Mesenchymal stem cell (in vitro differentiated cells and primary cell): ENCODE measurements at regions not wholly inside any gene's neighbourhood (a gene's known extent, or its start where the extent isn't known, plus 50 kb on each side); places are given as distances from the start of the nearest gene placed in this dataset.

Experiments
- DNase-seq: peaks from one replicate; pipeline ENCODE4 v3.0.0-alpha.2; 2013
- H2AFZ ChIP-seq: one replicate; pipeline ENCODE4 v1.6.1; 2013; ENCODE audit warnings: low read depth, mild to moderate bottlenecking, control low read depth, inconsistent platforms, low read length, moderate library complexity
- H2AK5ac ChIP-seq: 2 replicates; pipeline ENCODE4 v1.6.1; 2013; ENCODE audit warnings: low read length, moderate library complexity, mild to moderate bottlenecking, inconsistent platforms; ENCODE audit not compliant: severe bottlenecking
- H2BK120ac ChIP-seq: one replicate; pipeline ENCODE4 v1.6.1; 2013; ENCODE audit warnings: low read depth, mild to moderate bottlenecking, inconsistent platforms, low read length, moderate library complexity
- H2BK12ac ChIP-seq, 2 experiments: one replicate each; pipeline ENCODE4 v1.6.1; 2013; ENCODE audit warnings: inconsistent platforms in 2 of 2, low read length in 2 of 2, mild to moderate bottlenecking in 2 of 2, moderate library complexity in 2 of 2, control low read depth in 1 of 2
- H2BK15ac ChIP-seq: one replicate; pipeline ENCODE4 v1.6.1; 2013; ENCODE audit warnings: mild to moderate bottlenecking, low read depth, inconsistent platforms; ENCODE audit not compliant: poor library complexity, severe bottlenecking
- H2BK5ac ChIP-seq: 2 replicates; pipeline ENCODE4 v1.6.1; 2013; ENCODE audit warnings: low read depth, mild to moderate bottlenecking, low read length, control low read depth, inconsistent platforms; ENCODE audit not compliant: poor library complexity, severe bottlenecking
- H3K14ac ChIP-seq, 2 experiments: one replicate each; pipeline ENCODE4 v1.6.1; 2013; ENCODE audit warnings: inconsistent platforms in 2 of 2, low read length in 2 of 2, control low read depth in 1 of 2, mild to moderate bottlenecking in 1 of 2, moderate library complexity in 1 of 2
- H3K18ac ChIP-seq, 2 experiments: one replicate each; pipeline ENCODE4 v1.6.1; 2013; ENCODE audit warnings: inconsistent platforms in 2 of 2, low read length in 2 of 2, control low read depth in 1 of 2, low read depth in 1 of 2, mild to moderate bottlenecking in 1 of 2
- H3K23ac ChIP-seq, 2 experiments: one replicate each; pipeline ENCODE4 v1.6.1; 2013; ENCODE audit warnings: inconsistent platforms in 2 of 2, low read length in 2 of 2, mild to moderate bottlenecking in 2 of 2, moderate library complexity in 2 of 2, control low read depth in 1 of 2
- H3K27ac ChIP-seq: 2 replicates; pipeline ENCODE4 v1.5.1; 2013; ENCODE audit warnings: mild to moderate bottlenecking, moderate library complexity, low read length, control low read depth, inconsistent platforms; ENCODE audit not compliant: poor library complexity, severe bottlenecking
- H3K27me3 ChIP-seq, 2 experiments: 2 replicates each; pipeline versions ENCODE4 v1.6.1 to v1.7.0; 2013; ENCODE audit warnings: low read length in 2 of 2, mild to moderate bottlenecking in 2 of 2, moderate library complexity in 2 of 2, control low read depth in 1 of 2, inconsistent platforms in 1 of 2; ENCODE audit not compliant: control insufficient read depth in 1 of 2, insufficient read depth in 1 of 2
- H3K36me3 ChIP-seq, 2 experiments: 2 replicates each; pipeline versions ENCODE4 v1.6.1 to v1.7.0; 2013; ENCODE audit warnings: low read length in 2 of 2, control low read depth in 1 of 2, inconsistent platforms in 1 of 2, low read depth in 1 of 2, mild to moderate bottlenecking in 1 of 2; ENCODE audit not compliant: insufficient read depth in 2 of 2, control insufficient read depth in 1 of 2
- H3K4ac ChIP-seq, 2 experiments: one replicate each; pipeline ENCODE4 v1.6.1; 2013; ENCODE audit warnings: inconsistent platforms in 2 of 2, low read length in 2 of 2, mild to moderate bottlenecking in 2 of 2, moderate library complexity in 2 of 2, control low read depth in 1 of 2, low read depth in 1 of 2
- H3K4me1 ChIP-seq: 2 replicates; pipeline ENCODE4 v1.6.1; 2013; ENCODE audit warnings: low read depth, low read length, control low read depth; ENCODE audit not compliant: control insufficient read depth, insufficient read depth
- H3K4me2 ChIP-seq: 2 replicates; pipeline ENCODE4 v1.6.1; 2013; ENCODE audit warnings: low read length, mild to moderate bottlenecking, inconsistent platforms; ENCODE audit not compliant: poor library complexity, severe bottlenecking
- H3K4me3 ChIP-seq, 2 experiments: 2 replicates each; pipeline versions ENCODE4 v1.5.1 to v1.7.0; 2013; ENCODE audit warnings: low read length in 2 of 2, mild to moderate bottlenecking in 2 of 2, control low read depth in 1 of 2, low read depth in 1 of 2; ENCODE audit not compliant: insufficient read depth in 1 of 2
- H3K79me1 ChIP-seq: replicated peaks from 2 replicates; pipeline ENCODE4 v1.6.1; 2013; ENCODE audit warnings: mild to moderate bottlenecking, control low read depth, low read length, inconsistent platforms; ENCODE audit not compliant: poor library complexity, severe bottlenecking
- H3K9ac ChIP-seq: 2 replicates; pipeline ENCODE4 v1.7.0; 2013; ENCODE audit warnings: mild to moderate bottlenecking, low read length, moderate library complexity
- H3K9me3 ChIP-seq: 2 replicates; pipeline ENCODE4 v1.7.0; 2013; ENCODE audit warnings: mild to moderate bottlenecking, low read length; ENCODE audit not compliant: control insufficient read depth
- H4K8ac ChIP-seq: one replicate; pipeline ENCODE4 v1.6.1; 2013; ENCODE audit warnings: inconsistent platforms, mild to moderate bottlenecking, low read length, moderate library complexity
- H4K91ac ChIP-seq: one replicate; pipeline ENCODE4 v1.6.1; 2013; ENCODE audit warnings: mild to moderate bottlenecking, low read length, inconsistent platforms
- WGBS: methylation state at CpG from one replicate; pipeline ENCODE4 v1.1.7; 2013; ENCODE audit warnings: mixed read lengths; 5-methylcytosine and 5-hydroxymethylcytosine counted together

DNA sequence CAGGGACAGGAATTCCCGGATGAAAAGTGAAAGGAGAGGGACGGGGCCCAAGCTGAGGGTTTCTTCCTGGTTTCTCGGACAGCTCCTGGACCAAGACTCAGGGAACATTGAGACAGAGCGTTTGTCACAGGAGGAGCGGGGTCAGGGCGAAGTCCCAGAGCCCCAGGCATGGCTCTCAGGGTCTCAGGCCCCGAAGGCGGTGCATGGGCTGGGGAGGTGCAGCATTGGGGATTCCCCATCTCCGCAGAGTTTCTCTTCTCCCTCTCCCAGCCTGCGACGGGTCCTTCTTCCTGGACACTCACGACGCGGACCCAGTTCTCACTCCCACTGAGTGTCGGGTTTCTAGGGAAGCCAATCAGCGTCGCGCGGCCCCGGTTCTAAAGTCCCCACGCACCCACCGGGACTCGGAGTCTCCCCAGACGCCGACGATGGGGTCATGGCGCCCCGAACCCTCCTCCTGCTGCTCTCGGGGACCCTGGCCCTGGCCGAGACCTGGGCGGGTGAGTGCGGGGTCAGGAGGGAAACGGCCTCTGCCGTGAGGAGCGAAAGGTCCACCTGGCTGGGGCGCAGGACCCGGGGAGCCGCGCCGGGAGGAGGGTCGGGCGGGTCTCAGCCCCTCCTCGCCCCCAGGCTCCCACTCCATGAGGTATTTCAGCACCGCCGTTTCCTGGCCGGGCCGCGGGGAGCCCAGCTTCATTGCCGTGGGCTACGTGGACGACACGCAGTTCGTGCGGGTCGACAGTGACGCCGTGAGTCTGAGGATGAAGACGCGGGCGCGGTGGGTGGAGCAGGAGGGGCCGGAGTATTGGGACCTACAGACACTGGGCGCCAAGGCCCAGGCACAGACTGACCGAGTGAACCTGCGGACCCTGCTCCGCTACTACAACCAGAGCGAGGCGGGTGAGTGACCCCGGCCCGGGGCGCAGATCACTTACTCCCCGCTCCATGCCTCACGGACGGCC, 54.6 kb upstream of the POLR1H start:
- peak; percentile 24 for DNase-seq
- Histone ChIP-seq H3K18ac (no peak overlapping the region), H3K4me2 (peak overlapping the region; percentile 83), H3K79me1 (no peaks in the 10 kb centered on the region), H3K14ac (no peak overlapping the region), H3K23ac (peak overlapping the region in 1 of 2 experiments; percentile 14), H2AFZ (no peak overlapping the region), H3K36me3 (no peaks in the 10 kb centered on the region), H2BK15ac (no peak overlapping the region), H4K8ac (no peak overlapping the region), H2BK120ac (no peak overlapping the region), H3K4me3 (peak overlapping the region; percentile 45 to 76), H3K4ac (no peak overlapping the region), H3K27ac (no peak overlapping the region), H3K9me3 (no peaks in the 10 kb centered on the region), H2BK5ac (no peak overlapping the region), H3K9ac (peak overlapping the region; percentile 56), H3K4me1 (peaks cover 15% of the 10 kb centered on the region), H3K27me3 (peaks cover 33 to 65% of the 10 kb centered on the region in 2 experiments), H4K91ac (no peak overlapping the region), H2AK5ac (no peak overlapping the region), H2BK12ac (no peak overlapping the region)
- WGBS, result 9% methylated on average over 71 of the region's 74 CpGs

DNA sequence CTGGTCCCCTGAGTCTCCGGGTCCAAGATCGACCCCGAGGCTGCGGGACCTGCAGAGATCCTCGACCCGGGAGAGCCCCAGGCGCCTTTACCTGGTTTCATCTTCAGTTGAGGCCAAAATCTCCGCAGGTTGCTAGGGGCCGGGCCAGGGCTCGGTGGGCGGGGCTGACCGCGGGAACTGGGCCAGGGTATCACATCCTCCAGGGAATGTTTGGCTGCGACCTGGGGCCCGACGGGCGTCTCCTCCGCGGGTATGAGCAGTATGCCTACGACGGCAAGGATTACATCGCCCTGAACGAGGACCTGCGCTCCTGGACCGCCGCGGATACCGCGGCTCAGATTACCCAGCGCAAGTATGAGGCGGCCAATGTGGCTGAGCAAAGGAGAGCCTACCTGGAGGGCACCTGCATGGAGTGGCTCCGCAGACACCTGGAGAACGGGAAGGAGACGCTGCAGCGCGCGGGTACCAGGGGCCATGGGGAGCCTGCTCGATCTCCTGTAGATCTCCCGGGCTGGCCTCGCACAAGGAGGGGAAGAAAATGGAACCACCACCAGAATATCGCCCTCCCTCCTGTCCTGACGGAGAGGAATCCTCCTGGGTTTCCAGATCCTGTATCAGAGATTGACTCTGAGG, 53.8 kb upstream of the POLR1H start:
- no peak overlapping the region for H3K4ac ChIP-seq
- H3K9ac ChIP-seq, result peak overlapping the region; percentile 56
- H3K4me3 ChIP-seq, result peak overlapping the region in 1 of 2 experiments; percentile 76
- H3K14ac ChIP-seq, result no peak overlapping the region
- no peak overlapping the region for H2AK5ac ChIP-seq
- H2BK12ac ChIP-seq, result no peak overlapping the region
- H2BK15ac ChIP-seq, result no peak overlapping the region
- no peak overlapping the region for H3K18ac ChIP-seq
- no peak overlapping the region for H2BK120ac ChIP-seq
- no peak overlapping the region for H4K8ac ChIP-seq
- no peaks in the 10 kb centered on the region for H3K36me3 ChIP-seq
- no peak overlapping the region for H3K23ac ChIP-seq
- H3K27ac ChIP-seq, result no peak overlapping the region
- no peak overlapping the region for H2AFZ ChIP-seq
- no peaks in the 10 kb centered on the region for H3K9me3 ChIP-seq
- no peak for DNase-seq
- H3K4me1 ChIP-seq, result peaks cover 15% of the 10 kb centered on the region
- H3K79me1 ChIP-seq, result no peaks in the 10 kb centered on the region
- H4K91ac ChIP-seq, result no peak overlapping the region
- peaks cover 33 to 60% of the 10 kb centered on the region in 2 experiments for H3K27me3 ChIP-seq
- no peak overlapping the region for H2BK5ac ChIP-seq
- H3K4me2 ChIP-seq, result peak overlapping the region; percentile 4
- 11% methylated on average over 42 of the region's 42 CpGs for WGBS

DNA sequence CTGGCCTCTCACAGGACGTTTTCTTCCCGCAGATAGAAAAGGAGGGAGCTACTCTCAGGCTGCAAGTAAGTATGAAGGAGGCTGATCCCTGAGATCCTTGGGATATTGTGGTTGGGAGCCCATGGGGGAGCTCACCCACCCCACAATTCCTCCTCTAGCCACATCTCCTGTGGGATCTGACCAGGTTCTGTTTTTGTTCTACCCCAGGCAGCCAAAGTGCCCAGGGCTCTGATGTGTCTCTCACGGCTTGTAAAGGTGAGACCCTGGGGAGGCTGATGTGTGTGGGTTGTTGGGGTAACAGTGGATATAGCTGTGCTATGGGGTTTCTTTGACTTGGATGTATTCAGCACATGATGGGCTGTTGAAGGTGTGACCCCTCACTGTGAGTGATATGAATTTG, 52.0 kb upstream of the POLR1H start:
- no peak overlapping the region for H2AK5ac ChIP-seq
- H4K91ac ChIP-seq, result no peak overlapping the region
- H2BK15ac ChIP-seq, result no peak overlapping the region
- H3K79me1 ChIP-seq, result no peaks in the 10 kb centered on the region
- peaks cover 15% of the 10 kb centered on the region for H3K4me1 ChIP-seq
- H2BK12ac ChIP-seq, result no peak overlapping the region
- no peak overlapping the region for H3K23ac ChIP-seq
- H2AFZ ChIP-seq, result no peak overlapping the region
- no peak overlapping the region for H3K4ac ChIP-seq
- H3K4me3 ChIP-seq, result no peak overlapping the region
- no peaks in the 10 kb centered on the region for H3K36me3 ChIP-seq
- no peak overlapping the region for H3K4me2 ChIP-seq
- H3K27ac ChIP-seq, result no peak overlapping the region
- no peak for DNase-seq
- no peak overlapping the region for H4K8ac ChIP-seq
- no peak overlapping the region for H2BK5ac ChIP-seq
- H3K27me3 ChIP-seq, result peaks cover 33 to 49% of the 10 kb centered on the region in 2 experiments
- H2BK120ac ChIP-seq, result no peak overlapping the region
- H3K18ac ChIP-seq, result no peak overlapping the region
- H3K9me3 ChIP-seq, result no peaks in the 10 kb centered on the region
- WGBS, result 92% methylated on average over 1 of the region's 3 CpGs
- H3K14ac ChIP-seq, result no peak overlapping the region
- no peak overlapping the region for H3K9ac ChIP-seq
